ENCODE measurements at regions not wholly inside any gene's neighbourhood (a gene's known extent, or its start where the extent isn't known, plus 50 kb on each side); places are given as distances from the start of the nearest gene placed in this dataset.

DNA sequence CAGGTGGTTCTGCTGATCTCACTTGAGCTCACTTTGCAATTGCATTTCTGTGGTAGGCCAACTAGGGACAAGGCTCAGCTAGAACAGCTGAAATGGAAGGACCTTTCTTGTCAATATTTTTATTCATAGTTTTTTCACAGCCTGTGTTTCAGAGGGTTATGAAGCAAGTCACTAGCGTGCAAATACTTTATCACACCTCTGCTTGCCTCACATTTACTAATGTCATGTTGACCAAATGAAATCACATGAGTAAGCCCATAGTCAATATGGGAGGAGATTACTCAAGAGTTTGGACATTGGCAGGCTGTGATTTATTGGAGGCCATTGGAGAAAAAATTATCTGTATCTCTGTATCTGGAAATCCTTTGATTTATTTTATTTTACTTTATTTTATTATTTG, 628.3 kb upstream of the EPHA5 start:
- no peaks in the 10 kb centered on the region for H3K36me3 ChIP-seq
- no peak overlapping the region for H3K27ac ChIP-seq
- H3K4me1 ChIP-seq (ENCODE audit: insufficient read depth): no peaks in the 10 kb centered on the region
- no peak for DNase-seq
- no peak for TF ChIP-seq EP300 (IDR thresholded peaks at IDR 0.05)
- no peak for TF ChIP-seq POLR2A (IDR thresholded peaks at IDR 0.05)
- TF ChIP-seq, protein P1, sequence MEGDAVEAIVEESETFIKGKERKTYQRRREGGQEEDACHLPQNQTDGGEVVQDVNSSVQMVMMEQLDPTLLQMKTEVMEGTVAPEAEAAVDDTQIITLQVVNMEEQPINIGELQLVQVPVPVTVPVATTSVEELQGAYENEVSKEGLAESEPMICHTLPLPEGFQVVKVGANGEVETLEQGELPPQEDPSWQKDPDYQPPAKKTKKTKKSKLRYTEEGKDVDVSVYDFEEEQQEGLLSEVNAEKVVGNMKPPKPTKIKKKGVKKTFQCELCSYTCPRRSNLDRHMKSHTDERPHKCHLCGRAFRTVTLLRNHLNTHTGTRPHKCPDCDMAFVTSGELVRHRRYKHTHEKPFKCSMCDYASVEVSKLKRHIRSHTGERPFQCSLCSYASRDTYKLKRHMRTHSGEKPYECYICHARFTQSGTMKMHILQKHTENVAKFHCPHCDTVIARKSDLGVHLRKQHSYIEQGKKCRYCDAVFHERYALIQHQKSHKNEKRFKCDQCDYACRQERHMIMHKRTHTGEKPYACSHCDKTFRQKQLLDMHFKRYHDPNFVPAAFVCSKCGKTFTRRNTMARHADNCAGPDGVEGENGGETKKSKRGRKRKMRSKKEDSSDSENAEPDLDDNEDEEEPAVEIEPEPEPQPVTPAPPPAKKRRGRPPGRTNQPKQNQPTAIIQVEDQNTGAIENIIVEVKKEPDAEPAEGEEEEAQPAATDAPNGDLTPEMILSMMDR (IDR thresholded peaks at IDR 0.05): no peak
- H3K9me3 ChIP-seq: no peaks in the 10 kb centered on the region
- H3K4me3 ChIP-seq: no peak overlapping the region
- intact Hi-C loops (cut with DNase I): no loop called here
- WGBS, 3 donors: 76 to 94% (median 81%) methylated on average over 1 of the region's 1 CpG
- H3K27me3 ChIP-seq: no peaks in the 10 kb centered on the region

DNA sequence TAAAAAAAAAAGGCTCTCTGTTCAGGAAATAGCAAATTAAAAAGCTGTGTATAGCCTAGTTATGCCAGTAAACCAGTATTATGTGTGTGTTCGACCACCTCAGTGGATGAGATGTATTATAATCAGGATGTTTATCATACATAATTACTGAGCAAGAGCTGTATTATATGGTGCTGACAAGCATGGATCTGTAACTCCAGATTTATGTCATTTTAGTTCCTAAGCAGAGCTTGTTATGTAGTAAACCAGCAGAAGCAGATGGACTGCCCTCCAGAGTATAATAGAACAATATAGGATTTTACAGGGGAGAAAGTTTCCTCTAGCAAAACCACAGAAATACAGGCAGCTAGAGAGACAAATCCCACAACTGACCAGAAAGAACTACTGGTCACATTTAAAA, 627.4 kb upstream of the EPHA5 start:
- no peak for TF ChIP-seq POLR2A (IDR thresholded peaks at IDR 0.05)
- no peak for TF ChIP-seq EP300 (IDR thresholded peaks at IDR 0.05)
- TF ChIP-seq, protein P1 (IDR thresholded peaks at IDR 0.05): no peak

GRCh38 chr4:66294638-66295037, 624.3 kb upstream of the EPHA5 start:
- H3K9me3 ChIP-seq: no peaks in the 10 kb centered on the region
- no peak for TF ChIP-seq EP300 (IDR thresholded peaks at IDR 0.05)
- TF ChIP-seq, protein P1 (IDR thresholded peaks at IDR 0.05): no peak
- no peak for TF ChIP-seq POLR2A (IDR thresholded peaks at IDR 0.05)
- 90 to 92% (median 90%) methylated on average over 5 of the region's 5 CpGs for WGBS, 3 donors
- intact Hi-C loops (cut with DNase I): no loop called here
- DNase-seq: no peak
- no peak overlapping the region for H3K4me3 ChIP-seq
- no peaks in the 10 kb centered on the region for H3K4me1 ChIP-seq (ENCODE audit: insufficient read depth)
- H3K27me3 ChIP-seq: no peaks in the 10 kb centered on the region
- H3K36me3 ChIP-seq: no peaks in the 10 kb centered on the region
- H3K27ac ChIP-seq: no peak overlapping the region

More for the DNA sequence above, 627.4 kb upstream of the EPHA5 start:
- H3K27me3 ChIP-seq: no peaks in the 10 kb centered on the region
- intact Hi-C loops (cut with DNase I): no loop called here
- H3K9me3 ChIP-seq: no peaks in the 10 kb centered on the region
- no peak overlapping the region for H3K27ac ChIP-seq
- H3K4me3 ChIP-seq: no peak overlapping the region
- no peaks in the 10 kb centered on the region for H3K36me3 ChIP-seq
- 45 to 76% (median 53%) methylated on average over 1 of the region's 1 CpG for WGBS, 3 donors
- no peaks in the 10 kb centered on the region for H3K4me1 ChIP-seq (ENCODE audit: insufficient read depth)
- no peak for DNase-seq

DNA sequence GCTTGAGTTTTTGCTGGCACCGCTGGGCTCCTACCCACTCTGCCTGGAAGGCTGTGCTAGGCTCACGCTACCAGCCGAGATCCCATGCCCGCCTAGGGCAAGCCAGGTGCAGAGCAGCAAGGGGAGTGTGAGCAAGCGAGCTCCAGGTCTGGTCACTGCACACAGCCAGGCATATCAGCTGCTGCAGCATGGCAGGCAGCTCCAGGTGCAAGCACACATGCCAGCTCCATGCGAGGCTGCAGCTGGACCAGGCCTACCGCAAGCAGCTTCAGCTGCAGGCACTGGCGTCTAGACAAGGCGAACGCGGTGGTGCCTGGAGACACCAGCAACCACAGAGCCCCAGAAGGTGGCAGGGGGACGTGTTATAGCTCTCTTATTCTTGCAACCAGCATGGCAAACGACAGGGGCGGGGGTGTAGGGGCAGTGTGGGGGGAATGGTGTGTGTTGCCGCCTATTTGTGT, 614.7 kb upstream of the EPHA5 start:
- no peak for DNase-seq
- Histone ChIP-seq H3K36me3 (no peaks in the 10 kb centered on the region), H3K4me1 (ENCODE audit: insufficient read depth) (no peaks in the 10 kb centered on the region), H3K4me3 (no peak overlapping the region), H3K9me3 (no peaks in the 10 kb centered on the region), H3K27ac (no peak overlapping the region), H3K27me3 (no peaks in the 10 kb centered on the region)
- WGBS, 3 donors: 84 to 94% (median 84%) methylated on average over 15 of the region's 15 CpGs
- intact Hi-C loops (cut with DNase I): no loop called here
- TF ChIP-seq POLR2A (IDR thresholded peaks at IDR 0.05) (no peak), EP300 (IDR thresholded peaks at IDR 0.05) (no peak)
- TF ChIP-seq, protein P1 (IDR thresholded peaks at IDR 0.05): no peak

Measured in ovary (tissue), 7 donors.